ENCODE measurements at regions not wholly inside any gene's neighbourhood (a gene's known extent, or its start where the extent isn't known, plus 50 kb on each side); places are given as distances from the start of the nearest gene placed in this dataset.

DNA sequence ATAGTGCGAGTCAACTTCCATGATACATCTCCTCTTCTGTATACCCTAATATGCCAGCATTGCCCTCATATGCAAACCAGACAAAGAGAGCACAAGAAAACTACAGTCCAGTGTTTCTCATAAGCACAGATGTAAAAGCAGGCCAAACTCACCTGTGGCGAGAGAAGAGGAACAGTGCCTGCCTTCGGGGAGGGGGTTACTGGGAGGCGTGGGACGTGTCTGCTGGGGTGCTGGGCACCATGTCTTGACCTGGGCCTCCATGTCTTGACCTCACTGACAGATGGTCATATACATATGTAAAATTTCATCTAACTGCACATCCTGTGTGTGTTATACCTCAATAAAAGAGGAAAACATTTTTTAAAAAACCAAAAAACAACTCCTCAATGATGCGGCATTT lies 159.3 kb upstream of the PPP1R26 start:
- DNase-seq (ENCODE audit: low spot score): no peak

DNA sequence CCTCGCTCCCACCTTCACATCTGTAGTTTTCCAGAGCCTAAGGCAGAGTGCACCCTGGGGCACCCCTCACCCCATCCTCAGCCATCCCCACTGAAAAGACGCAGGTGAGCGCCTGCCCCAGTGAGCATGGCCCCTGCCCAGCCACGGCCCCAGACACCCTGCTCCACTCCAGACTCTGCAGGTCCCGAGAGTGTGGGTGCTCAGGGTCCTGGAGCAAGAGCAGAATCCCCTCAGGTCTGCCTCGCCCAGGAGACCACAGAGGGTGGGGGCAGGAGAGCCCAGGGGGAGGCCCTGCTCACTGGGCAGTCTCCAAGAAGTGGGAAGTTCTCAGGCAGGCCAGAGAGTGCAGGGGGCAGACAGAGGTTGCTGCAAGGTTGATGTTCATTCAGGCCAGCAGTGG lies 158.6 kb upstream of the PPP1R26 start:
- no peak for DNase-seq (ENCODE audit: low spot score)

DNA sequence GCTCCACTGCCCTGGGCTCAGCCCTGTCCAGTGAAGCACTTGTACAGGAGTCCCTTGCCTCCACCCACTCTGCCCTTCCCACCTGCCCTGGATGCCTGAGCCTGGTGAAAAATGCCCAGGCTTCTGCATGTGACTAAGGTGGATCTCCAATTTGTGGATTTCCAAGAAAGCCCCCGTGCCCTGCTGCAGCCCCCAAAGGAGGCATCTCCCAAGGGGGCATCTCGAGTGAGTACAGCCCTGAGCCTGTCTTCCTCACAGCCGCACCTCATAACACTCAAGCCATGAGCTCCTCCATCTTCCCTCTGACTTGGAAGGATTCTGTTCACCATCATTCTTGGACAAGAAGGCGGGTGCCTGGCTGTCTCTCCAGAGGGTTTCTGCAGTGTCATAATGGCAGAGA lies 158.0 kb upstream of the PPP1R26 start:
- DNase-seq (ENCODE audit: low spot score): no peak

DNA sequence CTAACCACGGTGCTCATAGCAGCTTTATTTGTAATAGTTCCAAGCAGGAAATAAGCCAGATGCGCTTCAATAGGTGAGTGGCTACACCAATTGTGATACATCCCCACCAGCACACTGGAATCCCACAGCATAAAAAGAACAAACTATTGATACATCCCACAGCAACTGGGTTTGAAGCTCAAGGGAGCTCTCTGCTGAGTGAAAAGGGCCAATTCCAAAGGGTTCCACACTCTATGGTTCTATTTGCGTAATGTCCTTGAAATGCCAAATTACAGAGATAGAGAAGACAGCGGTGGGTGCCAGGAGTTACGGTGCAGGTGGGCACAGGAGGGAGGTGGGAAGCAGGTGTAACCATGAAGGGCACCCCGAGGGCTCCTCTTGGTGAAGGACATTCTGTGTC lies 155.3 kb upstream of the PPP1R26 start:
- DNase-seq (ENCODE audit: low spot score): no peak

DNA sequence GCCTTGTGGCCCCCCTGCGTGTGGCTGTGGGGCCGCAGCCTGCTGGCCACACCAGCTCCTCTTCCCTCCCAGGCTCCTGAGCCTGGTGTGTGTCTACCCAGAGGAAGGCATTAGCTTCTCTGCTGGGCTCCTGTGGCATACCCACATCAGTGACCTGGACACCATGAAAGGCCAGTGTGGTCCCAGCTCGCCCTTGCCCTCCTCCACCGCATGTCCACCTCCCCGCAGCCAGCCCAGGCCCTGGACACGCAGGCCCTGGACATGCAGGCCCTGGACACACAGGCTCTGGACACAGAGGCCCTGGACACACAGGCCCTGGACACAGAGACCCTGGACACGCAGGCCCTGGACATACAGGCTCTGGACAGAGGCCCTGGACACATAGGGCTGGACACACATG lies 153.4 kb upstream of the PPP1R26 start:
- DNase-seq (ENCODE audit: low spot score): no peak

DNA sequence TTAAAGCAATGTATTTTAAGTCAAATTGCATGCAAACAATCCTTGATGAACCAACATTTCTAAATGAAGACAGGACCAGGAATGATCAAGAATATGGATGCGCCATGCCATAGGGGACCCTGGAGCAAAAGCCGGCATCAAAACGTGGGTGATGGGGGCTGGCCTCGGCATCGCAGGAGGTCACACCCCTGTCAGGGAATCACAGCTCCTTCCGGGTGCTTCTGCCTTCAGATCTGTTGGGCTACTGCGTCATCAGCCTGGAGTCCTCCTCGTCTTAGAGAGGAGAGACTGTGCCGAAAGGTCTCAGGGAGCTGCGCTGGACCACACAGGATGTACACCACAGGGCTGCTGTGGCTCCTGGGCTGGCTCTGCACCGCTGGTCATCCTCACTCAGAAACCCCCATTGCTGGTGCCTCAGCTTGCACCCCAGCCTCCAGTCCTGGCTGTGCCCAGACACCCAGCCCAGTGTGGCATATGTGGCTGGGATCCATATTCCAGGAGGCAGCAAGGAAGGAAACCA lies 152.9 kb upstream of the PPP1R26 start:
- no peak for DNase-seq (ENCODE audit: low spot score)

DNA sequence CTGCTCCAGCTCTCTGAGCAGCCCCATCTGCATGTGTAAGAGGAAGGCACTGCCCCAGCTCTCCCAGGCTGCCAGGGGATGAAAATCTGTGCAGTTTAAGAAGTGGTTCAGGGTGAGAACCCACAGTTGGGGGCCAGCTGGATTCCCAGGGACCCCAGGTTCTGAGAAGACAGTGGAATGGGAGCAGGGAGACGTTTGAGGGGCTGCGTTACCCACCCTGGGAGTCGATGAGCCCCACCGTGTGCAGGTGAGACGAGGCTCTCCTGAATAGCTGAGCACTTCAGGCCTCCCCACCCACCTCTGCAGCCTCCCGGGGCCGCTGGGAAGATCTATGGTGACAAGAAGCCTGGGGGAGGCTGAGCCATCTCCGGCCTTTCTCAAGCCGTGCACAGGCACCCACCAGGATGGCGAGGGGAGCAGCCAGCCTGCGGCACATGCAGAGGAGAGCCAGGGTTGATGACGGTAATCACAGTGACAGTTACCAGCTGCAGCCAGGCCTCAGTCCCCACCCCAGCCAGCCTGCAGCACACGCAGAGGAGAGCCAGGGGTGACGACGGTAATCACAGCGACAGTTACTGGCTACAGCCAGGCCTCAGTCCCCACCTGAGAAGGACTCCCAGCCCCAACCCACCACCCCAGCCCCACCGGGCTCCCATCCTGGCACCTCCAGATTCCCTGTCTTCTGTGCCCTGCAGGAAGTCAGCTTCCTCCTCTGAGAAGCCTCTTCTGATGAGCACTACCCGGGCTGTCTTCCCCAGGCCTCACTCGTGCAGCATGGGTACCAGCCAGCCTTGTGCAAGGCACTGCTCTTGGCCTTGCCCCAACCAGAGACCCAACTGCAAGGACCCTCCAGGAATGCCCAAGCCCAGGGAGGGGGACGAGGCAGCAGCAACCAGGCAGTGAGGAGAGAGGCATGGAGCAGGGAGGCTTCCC lies 150.8 kb upstream of the PPP1R26 start:
- DNase-seq (ENCODE audit: low spot score): no peak

DNA sequence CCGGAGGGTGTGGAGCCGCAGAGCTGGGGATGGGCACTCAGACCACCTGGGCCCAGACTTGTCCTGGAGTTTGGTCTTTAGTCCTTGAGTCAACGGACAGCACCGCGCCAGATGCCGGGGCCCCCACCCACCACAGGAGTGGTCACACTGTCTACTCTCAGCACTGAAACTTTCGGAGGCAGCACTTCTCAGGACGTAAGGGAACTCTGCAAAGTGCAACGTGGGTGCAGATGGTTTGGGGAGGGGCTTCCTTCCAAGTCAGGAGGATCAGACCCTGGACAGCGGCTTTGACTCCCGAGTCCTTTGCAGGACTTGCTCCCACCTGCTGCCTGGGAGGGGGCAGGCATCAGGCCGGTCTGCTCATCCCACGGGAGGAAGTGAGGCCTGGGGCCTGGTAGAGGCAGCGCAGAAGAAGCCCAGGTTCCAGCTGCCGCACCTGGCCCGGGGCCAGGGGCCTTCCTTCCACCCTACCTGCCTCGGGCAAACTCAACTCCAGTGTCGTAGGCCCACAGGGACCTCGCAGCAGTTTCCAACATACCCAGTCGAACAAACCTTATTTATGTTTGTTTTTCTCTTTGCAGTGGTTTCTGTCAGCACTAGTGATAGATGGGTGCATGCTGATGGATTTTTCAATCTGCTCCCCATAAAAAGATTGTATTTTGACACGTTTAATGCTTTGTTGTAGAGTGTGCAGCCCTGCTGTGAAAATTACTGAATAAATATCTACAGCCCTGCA lies 149.8 kb upstream of the PPP1R26 start:
- no peak for DNase-seq (ENCODE audit: low spot score)

DNA sequence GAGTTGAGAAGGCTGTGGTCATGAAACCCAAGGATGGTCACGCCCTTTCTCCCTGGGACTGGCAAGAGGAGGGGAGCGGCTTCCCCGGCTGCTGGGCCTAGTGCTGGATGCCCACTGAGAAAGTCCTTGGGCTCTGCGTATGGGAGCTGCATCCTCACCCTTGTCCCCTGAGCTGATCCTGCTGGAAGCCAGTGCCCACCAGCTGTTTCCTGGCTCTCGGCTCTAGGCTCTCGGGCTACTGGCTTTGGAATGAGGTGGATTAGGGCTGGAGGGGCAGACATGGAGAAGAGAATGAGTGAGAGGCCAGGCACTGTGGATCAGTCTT lies 149.3 kb upstream of the PPP1R26 start:
- no peak for DNase-seq (ENCODE audit: low spot score)

DNA sequence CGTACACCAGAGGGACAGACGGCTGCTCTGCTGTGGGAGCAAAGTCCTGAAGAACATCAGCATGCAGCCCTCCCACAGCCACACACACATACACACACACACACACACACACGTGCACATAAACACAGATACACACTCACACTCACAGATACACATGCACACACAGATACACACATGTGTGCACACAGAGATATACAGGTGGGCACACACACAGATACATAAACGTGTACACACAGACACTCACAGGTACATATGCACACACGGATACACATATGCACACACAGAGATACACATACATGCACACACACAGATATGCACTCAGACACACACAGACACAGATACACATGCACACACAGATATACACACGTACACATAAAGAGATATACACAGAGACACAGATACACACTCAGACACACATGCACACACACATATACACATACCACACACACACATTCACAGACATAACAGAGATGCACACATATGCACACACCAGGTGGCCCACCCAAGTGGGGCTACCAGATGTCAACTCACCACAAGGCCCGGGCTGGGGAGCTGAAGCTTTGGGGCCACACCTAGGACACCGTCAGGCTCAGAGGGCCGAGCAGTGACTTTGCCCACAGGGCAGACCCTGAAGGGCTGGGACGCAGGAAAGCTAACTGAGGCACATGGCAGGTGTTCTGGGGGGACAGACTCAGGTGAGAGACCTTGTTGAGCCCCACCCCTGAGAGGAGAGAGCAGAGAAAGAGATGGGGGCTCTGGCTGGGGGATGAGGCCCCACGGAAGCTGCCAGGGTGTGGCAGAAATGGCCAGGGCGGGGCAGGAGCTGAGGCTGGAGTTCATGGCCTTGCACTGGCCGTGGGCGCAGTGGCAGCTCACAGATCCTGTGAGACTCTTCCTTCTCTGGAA lies 148.6 kb upstream of the PPP1R26 start:
- no peak for DNase-seq (ENCODE audit: low spot score)

DNA sequence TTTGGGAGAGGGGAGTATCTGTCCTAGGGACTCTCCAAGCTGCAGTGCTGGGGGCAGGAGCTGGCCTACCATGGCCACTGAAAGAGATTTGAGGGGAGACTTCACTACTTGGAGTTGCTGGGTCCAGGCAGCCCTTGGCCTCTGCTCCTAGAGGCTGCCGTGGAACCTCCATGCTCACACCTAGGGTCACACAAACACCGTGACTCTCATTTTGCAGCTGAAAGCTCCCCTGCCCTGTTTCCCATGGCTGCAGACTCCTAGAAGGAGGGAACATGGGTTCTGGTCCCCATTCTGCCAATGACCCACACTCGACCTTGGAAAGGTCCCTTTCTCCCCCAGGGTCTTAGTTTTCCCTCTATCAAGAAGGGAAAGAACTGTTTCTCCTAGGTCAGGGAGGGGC lies 147.1 kb upstream of the PPP1R26 start:
- no peak for DNase-seq (ENCODE audit: low spot score)

DNA sequence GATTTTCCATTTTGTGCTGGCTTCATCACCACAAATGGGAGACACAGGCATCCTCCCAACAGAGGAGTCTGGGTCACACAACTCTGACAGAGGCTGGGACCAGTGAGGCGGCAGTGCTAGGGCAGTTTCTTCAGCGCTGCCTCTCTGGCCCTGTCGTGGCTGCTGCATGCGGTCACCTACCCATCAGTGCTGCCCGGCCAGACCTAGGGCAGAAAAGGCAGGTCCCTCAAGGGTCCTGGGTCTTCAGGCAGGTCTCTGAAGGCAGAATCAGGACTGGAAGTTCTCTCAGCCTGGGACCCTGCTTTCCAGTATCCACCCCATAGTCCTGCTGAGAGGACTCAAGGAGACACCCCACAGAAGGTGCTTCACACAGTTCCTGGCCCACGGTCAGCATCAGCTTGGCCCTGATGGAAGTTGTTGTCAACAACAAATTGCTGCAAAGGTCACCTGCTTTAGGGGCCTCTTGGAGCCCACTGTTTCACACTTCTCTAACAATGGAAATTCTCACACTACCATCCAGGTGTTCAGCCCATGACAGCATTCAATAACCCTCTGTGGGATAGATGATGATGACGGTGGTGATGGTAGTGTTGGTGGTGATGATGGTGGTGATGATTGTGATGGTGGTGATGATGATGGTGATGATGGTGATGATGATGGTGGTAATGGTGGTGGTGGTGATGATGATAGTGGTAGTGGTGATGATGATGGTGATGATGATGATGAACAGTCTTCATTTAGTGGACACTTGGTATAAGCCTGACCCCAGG lies 146.4 kb upstream of the PPP1R26 start:
- no peak for DNase-seq (ENCODE audit: low spot score)

DNA sequence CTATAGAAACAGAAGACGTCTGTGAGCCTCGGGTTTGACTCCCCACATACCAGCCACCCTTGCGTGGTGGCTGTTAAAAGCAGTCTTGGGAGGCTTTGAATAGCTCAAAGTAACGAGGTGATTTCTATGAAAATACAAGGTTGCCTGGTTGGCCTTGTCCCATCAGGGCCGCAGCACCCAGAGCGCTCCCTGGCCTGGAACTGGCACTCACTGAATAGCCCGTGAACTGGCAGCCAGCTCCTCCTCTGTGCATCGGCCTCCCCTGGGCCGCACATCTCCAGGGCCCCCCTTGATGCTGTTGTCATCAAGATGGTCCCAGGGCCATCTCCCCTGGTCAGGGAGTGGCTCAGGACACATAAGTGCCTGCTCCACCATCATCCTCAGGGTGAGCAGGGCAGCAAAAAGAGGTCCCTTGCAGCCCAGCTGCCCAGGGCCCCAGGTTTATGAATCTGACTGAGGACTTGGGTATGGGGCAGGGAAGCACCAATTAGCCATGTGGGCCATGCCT lies 144.6 kb upstream of the PPP1R26 start:
- no peak for DNase-seq (ENCODE audit: low spot score)

DNA sequence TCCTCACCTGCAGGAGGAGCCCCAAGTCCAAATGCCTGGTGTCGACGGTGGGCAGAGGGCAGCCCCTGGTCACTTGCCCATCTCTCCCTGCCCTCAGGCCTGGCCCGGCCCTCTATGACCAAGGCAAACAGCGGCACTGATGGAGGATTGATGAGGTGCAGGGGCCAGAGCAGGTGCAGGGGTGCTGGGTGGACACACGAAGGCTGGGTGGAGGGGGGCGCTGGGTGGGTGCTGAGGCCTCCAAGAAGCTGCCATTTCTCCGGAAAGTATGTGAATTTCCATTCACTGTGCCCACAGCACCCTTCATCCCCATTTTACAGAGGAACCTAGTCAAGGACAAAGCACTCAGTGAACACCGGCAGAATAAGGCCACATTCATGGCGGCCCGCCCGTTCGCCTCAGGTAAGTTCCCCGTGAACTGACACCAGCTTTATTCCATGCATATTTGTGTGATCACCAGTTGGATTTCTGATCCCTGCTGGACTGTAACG lies 143.8 kb upstream of the PPP1R26 start:
- no peak for DNase-seq (ENCODE audit: low spot score)

DNA sequence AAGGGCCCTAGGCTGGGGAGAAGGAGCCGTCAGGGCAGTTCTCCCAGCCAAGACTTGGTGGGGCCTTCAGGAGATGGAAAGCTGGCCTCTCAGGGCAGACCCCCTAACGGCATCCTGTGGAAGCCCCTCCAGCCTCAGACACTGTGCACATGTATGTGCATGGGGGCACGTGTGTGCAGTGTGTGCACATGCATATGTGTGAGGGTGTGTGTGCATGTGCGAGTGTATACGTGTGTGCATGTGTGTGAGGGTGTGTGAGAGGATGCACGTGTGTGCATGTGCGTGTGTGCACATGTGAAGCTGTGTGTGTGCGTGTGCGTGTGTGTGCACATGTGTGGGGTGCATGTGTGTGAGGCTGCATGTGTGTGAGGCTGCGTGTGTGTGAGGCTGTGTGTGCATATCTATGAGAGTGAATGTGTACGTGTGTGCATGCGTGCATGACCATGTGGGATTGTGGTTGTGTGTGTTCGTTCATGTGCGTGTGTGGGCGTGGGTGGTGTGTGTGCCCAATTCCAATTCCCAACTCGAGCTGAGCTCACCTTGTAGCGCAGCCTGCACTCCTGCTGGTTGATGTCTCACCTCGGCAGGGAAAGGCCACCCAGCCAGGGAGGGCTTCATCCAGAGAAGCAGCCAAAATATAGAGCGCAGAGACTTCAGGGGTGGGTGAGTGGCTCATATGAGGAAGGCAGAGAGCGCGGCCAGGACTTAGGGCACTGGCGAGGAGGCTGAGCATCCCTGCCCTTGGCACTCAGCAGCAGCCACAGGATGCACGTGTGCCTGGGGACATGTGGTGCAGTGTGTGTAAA lies 142.7 kb upstream of the PPP1R26 start:
- no peak for DNase-seq (ENCODE audit: low spot score)

DNA sequence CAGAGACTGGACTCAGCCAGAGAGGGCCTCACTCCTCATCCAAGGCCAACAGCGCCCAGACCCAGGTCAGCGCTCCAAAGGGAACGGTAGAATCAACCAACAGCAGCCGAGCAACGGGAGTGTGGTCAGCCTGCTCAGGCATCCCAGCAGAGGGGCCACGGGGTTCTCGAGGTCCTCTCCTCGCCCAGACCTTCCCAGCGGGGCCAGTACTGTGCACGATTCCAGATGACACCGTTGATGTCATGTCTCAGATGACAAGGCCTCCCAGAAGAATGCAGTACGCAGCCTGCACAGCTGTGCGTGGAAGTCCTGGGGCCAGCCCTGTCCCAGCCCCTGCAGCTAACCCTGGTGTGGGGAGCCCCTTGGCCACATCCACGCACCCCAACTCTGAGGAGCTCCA lies 141.0 kb upstream of the PPP1R26 start:
- no peak for DNase-seq (ENCODE audit: low spot score)

DNA sequence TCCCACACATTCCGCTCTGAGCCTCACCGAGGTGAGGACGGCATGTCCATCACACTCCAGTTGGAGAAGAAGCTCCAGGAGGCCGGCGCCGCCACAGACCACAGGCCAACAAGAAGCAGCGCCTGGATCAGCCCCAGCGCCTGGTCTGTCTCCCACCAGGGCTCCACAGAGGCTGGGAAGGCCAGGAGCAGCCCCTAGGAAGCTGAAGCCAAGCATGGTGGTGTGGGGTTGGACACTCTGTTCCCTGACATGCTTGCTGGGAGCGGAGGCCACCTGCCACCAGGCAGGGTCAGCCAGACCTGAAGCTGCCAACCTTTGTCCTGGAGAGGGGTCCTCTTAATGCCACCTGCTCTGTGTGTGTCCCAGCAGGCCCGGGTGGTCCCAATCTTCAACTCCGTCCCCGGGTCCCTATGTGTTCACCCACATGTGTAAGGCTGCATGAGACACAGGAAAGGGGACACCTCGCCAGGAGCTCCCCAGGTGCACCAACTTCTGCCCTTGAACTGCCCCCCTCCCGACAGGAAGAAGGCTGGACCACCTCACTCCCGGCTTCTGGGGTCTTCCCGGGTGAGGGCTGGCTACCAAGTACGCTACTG lies 140.1 kb upstream of the PPP1R26 start:
- no peak for DNase-seq (ENCODE audit: low spot score)

DNA sequence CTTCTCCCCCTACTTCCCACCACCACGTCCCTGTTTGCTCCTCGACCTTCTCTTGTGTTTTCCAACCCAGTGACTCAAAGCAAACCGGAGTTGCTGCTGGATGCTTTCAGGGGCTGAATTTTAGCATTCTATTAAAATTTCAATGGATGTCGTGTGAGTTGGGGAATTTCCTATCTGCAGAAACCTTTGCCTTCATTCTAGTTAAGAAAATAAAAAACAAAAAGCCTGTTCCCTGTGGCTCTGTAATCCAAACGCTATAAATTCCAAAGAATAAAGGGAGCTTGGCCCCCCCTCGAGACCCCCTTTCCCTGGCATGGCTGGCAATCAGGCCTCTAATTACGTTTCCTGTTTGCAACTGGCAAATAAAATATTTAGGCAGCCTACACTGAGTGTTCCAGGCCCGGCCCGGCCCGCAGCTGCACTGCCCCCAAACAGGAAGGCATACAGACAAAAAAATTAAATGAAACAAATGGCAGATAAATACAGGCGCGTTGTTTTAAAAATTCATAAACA lies 139.4 kb upstream of the PPP1R26 start:
- no peak for DNase-seq (ENCODE audit: low spot score)

DNA sequence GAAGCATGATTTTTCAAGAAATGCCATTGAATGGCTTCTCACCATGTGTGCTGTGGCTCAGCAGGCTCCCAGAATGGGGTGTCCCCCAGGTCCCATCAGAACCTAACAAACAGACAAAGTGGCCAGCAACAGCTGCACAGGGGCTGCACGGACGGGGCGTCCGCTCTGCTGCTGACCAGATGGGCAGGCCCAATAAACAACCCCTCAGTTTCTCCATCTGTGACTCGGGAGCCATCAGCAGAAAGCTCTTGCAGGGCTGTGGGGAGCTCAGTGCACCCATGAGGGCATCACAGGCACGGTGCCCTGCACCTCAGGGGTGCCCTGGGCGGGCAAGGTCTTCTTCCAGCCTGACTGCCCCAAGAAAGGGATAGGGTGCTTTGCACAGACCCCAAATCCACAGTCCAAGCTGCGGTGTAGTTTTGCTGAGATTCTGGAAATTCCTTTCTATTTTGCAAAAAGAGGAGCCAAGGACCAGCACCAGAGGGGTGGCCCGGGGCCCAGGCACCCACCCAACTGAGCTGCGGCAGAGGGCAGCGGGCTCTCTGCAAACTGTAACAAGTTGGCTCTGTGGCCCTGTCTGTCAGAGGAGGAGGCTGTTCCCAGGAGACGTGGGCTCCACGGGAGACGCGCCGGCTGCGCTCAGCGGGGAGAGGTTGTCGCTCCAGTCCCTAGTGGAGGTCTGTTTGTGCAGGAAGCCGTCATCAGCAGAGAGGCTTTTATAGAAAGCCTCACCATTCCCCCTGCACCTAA lies 138.7 kb upstream of the PPP1R26 start:
- no peak for DNase-seq (ENCODE audit: low spot score)

Data from HuH-7.5 (cell line).